ENCODE measurements at regions not wholly inside any gene's neighbourhood (a gene's known extent, or its start where the extent isn't known, plus 50 kb on each side); places are given as distances from the start of the nearest gene placed in this dataset.

GRCh38 chr3:176946202-176946601 lies 251.1 kb downstream of the TBL1XR1 start:
- no peaks in the 10 kb centered on the region for H3K4me1 ChIP-seq (replicated peaks in 1 of 2; ENCODE audit: control insufficient read depth in 2 of 2, insufficient read depth in 2 of 2, low read length in 2 of 2)
- no peak overlapping the region for H3K4me3 ChIP-seq
- intact Hi-C loops (cut with micrococcal nuclease) (no loop called here), in situ Hi-C loops (cut with MboI) (loop anchor here (10.0 kb wide), 1 partner anchor 839 kb away; no protein-coding TSS in a partner anchor)
- no peaks in the 10 kb centered on the region; a peak in 1 of 5 replicates for H3K27me3 ChIP-seq (ENCODE audit: control insufficient read depth in 2 of 2, insufficient read depth in 2 of 2, low read length in 2 of 2)
- ATAC-seq (no peak), FAIRE-seq (no peak), DNase-seq (ENCODE audit: extremely low read depth in 1 of 4, low spot score in 3 of 4) (no peak)
- no peak overlapping the region for H3K9ac ChIP-seq (ENCODE audit: insufficient read depth in 1 of 2, low read depth in 2 of 2, low read length in 2 of 2)
- no peaks in the 10 kb centered on the region for H3K79me2 ChIP-seq (ENCODE audit: control insufficient read depth, insufficient read depth, low read length)
- H3K9me1 ChIP-seq (ENCODE audit: control insufficient read depth, insufficient read depth, low read length), result no peaks in the 10 kb centered on the region
- no peak overlapping the region for H3K27ac ChIP-seq (ENCODE audit: extremely low read depth, low read depth, low read length)
- H3K9me3 ChIP-seq (replicated peaks; ENCODE audit: control insufficient read depth, insufficient read depth, low read depth, low read length), result no peaks in the 10 kb centered on the region
- H3K36me3 ChIP-seq (ENCODE audit: control insufficient read depth, insufficient read depth, low read length), result no peaks in the 10 kb centered on the region
- CTCF ChIA-PET (ENCODE audit: low intra/inter-chr PET ratio), result no interaction called here
- H3K4me2 ChIP-seq (ENCODE audit: insufficient read depth, low read length), result no peak overlapping the region
- POLR2A ChIA-PET, result interaction anchor here (0.5 kb wide), 1 partner anchor 405 kb away, joined by 3 read pairs; no protein-coding TSS in a partner anchor
- no peaks in the 10 kb centered on the region for H4K20me1 ChIP-seq (replicated peaks; ENCODE audit: control insufficient read depth, insufficient read depth, low read length)
- BruUV-seq (replicated peaks), result no TSS peak
- 2% methylated on average over 9 of the region's 9 CpGs for WGBS (ENCODE audit: insufficient coverage, low coverage, missing lambda C conversion rate)
- no peak overlapping the region for H2AFZ ChIP-seq (ENCODE audit: low read depth, low read length)
- TF ChIP-seq ATF1 (CRISPR knock-in tag; IDR thresholded peaks at IDR 0.05) (no peak), ATF1 (tag; IDR thresholded peaks at IDR 0.05) (peak; percentile 54), DPF2 (IDR thresholded peaks at IDR 0.05) (no peak), PHF21A (IDR thresholded peaks at IDR 0.05; ENCODE audit: borderline replicate concordance, low read depth) (no peak), TFE3 (CRISPR knock-in tag; IDR thresholded peaks at IDR 0.05) (peak; percentile 15; the same call in 1 of the 2 replicates), RAD51 (IDR thresholded peaks at IDR 0.05; ENCODE audit: borderline replicate concordance, low read depth) (no peak), ZNF766 (CRISPR knock-in tag; conservative IDR thresholded peaks at IDR 0.05) (no peak), SMAD1 (IDR thresholded peaks at IDR 0.05; ENCODE audit: low read depth, low read length, partially characterized antibody) (no peak), SIN3B (IDR thresholded peaks at IDR 0.05; ENCODE audit: low read depth) (no peak), TRIM28 (IDR thresholded peaks at IDR 0.05) (no peak), RREB1 (CRISPR knock-in tag; IDR thresholded peaks at IDR 0.05) (no peak), CBFA2T3 (IDR thresholded peaks at IDR 0.05) (no peak), CREM (IDR thresholded peaks at IDR 0.05; ENCODE audit: low read depth) (0 out of 2 replicates have a peak, but pooled peaks have one; percentile 42), E2F6 (IDR thresholded peaks at IDR 0.05; ENCODE audit: borderline replicate concordance in 1 of 2, extremely low read depth in 1 of 2, insufficient read depth in 1 of 2, insufficient read length in 1 of 2, low read depth in 1 of 2, low read length in 1 of 2, poor library complexity in 1 of 2, severe bottlenecking in 1 of 2) (peak in 1 of 2 experiments; percentile 14), PHF8 (IDR thresholded peaks at IDR 0.05; ENCODE audit: borderline replicate concordance, low read length) (no peak), BHLHE40 (IDR thresholded peaks at IDR 0.05; ENCODE audit: low read length) (no peak), STAT5A (IDR thresholded peaks at IDR 0.05; ENCODE audit: borderline replicate concordance, low read length) (no peak)

Measured in K562 (cell line).